ENCODE measurements at regions not wholly inside any gene's neighbourhood (a gene's known extent, or its start where the extent isn't known, plus 50 kb on each side); places are given as distances from the start of the nearest gene placed in this dataset.
A peak's percentile ranks its signal among the peaks of the same experiment; 100 is the strongest.

- CTCF ChIA-PET: interaction anchor here (0.7 to 1.0 kb wide), 2 partner anchors 13 to 71 kb away, joined by 3 to 4 read pairs; no protein-coding TSS in a partner anchor
- no peak for FAIRE-seq
- POLR2A ChIA-PET: no interaction called here
Measured at GRCh38 chr2:45224993-45225380, 215.7 kb upstream of the SIX2 start.

DNA sequence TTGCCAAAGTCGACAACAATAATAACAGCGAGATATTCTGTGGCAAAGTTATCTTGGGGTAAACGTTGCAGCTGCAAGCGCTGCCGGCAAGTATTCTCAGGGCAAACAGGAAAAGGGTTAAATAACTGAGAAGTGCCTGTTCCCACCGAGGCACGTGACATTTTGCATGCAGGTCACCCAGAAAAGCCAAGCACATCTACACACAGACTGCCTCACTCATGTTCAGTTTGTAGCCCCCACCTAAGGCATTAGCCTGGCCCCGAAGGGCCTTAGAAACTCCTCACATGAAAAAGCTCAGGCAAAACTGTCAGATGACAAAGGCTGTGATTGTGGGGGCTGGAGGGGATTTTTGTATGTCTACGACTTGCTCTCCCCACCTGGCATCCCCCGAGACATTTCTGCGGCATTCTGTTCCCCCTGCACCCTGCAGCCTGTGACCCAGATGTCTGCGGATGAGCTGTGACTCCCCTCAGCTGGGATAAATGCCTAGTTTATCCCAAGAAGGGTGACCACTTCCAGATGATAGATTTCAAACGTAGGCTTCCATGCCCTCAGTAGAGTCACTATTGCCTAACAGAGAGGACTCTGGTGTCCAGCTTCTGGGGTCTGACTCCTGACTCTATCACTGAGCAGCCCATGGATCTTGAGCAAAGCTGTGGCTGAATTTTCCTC is 215.2 kb upstream of the SIX2 start:
- no peaks in the 10 kb centered on the region for H3K9me3 ChIP-seq
- CTCF ChIA-PET: interaction anchor here (0.7 to 1.0 kb wide), 2 partner anchors 13 to 71 kb away, joined by 3 to 4 read pairs; no protein-coding TSS in a partner anchor
- no peak overlapping the region for H3K27ac ChIP-seq
- POLR2A ChIA-PET: no interaction called here
- WGBS (ENCODE audit: missing lambda C conversion rate): 48% methylated on average over 13 of the region's 13 CpGs
- DNase-seq (ENCODE audit: low read depth in 1 of 2, low spot score in 1 of 2) (no peak), FAIRE-seq (no peak), ATAC-seq (peak in 1 of 2 experiments; percentile 17; a peak in 1 of 6 replicates)
- TF ChIP-seq POLR2A (IDR thresholded peaks at IDR 0.05; ENCODE audit: low read length) (no peak), SREBF2 (IDR thresholded peaks at IDR 0.05) (no peak), ZSCAN20 (CRISPR knock-in tag; IDR thresholded peaks at IDR 0.05) (no peak), BHLHE40 (IDR thresholded peaks at IDR 0.05; ENCODE audit: low read depth, low read length) (no peak)
- H3K4me3 ChIP-seq: no peak overlapping the region
- H3K4me1 ChIP-seq: no peaks in the 10 kb centered on the region
- H3K4me2 ChIP-seq: no peak overlapping the region

More at GRCh38 chr2:45224993-45225380, 215.7 kb upstream of the SIX2 start:
- Histone ChIP-seq H3K27ac (no peak overlapping the region), H3K4me2 (no peak overlapping the region), H3K4me3 (no peak overlapping the region), H3K4me1 (no peaks in the 10 kb centered on the region), H3K9me3 (no peaks in the 10 kb centered on the region)
- TF ChIP-seq RNF2 (IDR thresholded peaks at IDR 0.05; ENCODE audit: borderline replicate concordance, low read depth) (no peak), RAD21 (conservative IDR thresholded peaks at IDR 0.05 in 1 of 2, IDR thresholded peaks at IDR 0.05 in 1 of 2) (no peak), HEYL (CRISPR knock-in tag; IDR thresholded peaks at IDR 0.05) (no peak), ZSCAN20 (CRISPR knock-in tag; IDR thresholded peaks at IDR 0.05) (no peak), HDAC2 (IDR thresholded peaks at IDR 0.05) (no peak), PHF8 (IDR thresholded peaks at IDR 0.05; ENCODE audit: borderline replicate concordance, low read depth) (no peak), ATOH8 (CRISPR knock-in tag; IDR thresholded peaks at IDR 0.05; ENCODE audit: low read depth) (no peak), MAFK (IDR thresholded peaks at IDR 0.05; ENCODE audit: partially characterized antibody) (no peak), NR3C1 (IDR thresholded peaks at IDR 0.05) (no peak), HES2 (IDR thresholded peaks at IDR 0.05) (no peak), FOXS1 (CRISPR knock-in tag; IDR thresholded peaks at IDR 0.05) (no peak), FOSL2 (IDR thresholded peaks at IDR 0.05) (no peak), FOSL2 (CRISPR knock-in tag; IDR thresholded peaks at IDR 0.05) (no peak), CBX2 (IDR thresholded peaks at IDR 0.05; ENCODE audit: borderline replicate concordance, low read depth) (no peak), JUNB (IDR thresholded peaks at IDR 0.05) (no peak), SREBF2 (IDR thresholded peaks at IDR 0.05) (no peak), NFE2L2 (conservative IDR thresholded peaks at IDR 0.05; ENCODE audit: low read length) (no peak), CEBPB (IDR thresholded peaks at IDR 0.05) (no peak), ZFP36 (IDR thresholded peaks at IDR 0.05; ENCODE audit: borderline replicate concordance, partially characterized antibody) (no peak), HOXB13 (CRISPR knock-in tag; IDR thresholded peaks at IDR 0.05; ENCODE audit: low read depth) (no peak)
- TF ChIP-seq, protein P1, sequence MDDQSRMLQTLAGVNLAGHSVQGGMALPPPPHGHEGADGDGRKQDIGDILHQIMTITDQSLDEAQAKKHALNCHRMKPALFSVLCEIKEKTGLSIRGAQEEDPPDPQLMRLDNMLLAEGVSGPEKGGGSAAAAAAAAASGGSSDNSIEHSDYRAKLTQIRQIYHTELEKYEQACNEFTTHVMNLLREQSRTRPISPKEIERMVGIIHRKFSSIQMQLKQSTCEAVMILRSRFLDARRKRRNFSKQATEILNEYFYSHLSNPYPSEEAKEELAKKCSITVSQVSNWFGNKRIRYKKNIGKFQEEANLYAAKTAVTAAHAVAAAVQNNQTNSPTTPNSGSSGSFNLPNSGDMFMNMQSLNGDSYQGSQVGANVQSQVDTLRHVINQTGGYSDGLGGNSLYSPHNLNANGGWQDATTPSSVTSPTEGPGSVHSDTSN (IDR thresholded peaks at IDR 0.05): no peak
- ATAC-seq (no peak), DNase-seq (ENCODE audit: low read depth in 1 of 2, low spot score in 1 of 2) (no peak)
- 47% methylated on average over 4 of the region's 4 CpGs for WGBS (ENCODE audit: missing lambda C conversion rate)

DNA sequence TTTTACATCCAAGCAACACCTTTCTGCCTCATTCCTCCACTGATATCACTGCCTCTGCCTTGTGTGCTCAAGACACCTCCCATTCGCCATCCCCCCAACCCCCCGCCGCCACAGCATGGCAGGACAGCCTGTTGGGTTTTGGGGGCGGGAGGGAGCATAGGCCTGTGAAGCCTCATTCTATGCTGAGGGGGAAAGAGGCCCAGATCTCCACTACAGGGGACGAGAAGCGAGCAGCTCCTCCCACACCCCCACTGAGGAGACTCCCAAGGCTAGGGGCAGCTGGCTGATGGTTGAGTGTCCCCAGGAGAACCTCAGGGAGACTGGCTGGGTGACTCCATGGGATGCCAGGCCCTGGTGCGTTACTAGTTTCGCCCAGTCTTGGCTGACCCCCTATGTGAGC is 214.3 kb upstream of the SIX2 start:
- Histone ChIP-seq H3K4me2 (no peak overlapping the region), H3K9me3 (no peaks in the 10 kb centered on the region), H3K27ac (no peak overlapping the region), H3K4me3 (no peak overlapping the region), H3K4me1 (no peaks in the 10 kb centered on the region)
- DNase-seq (ENCODE audit: low read depth in 1 of 2, low spot score in 1 of 2) (no peak), FAIRE-seq (no peak), ATAC-seq (no peak)
- 66% methylated on average over 8 of the region's 8 CpGs for WGBS (ENCODE audit: missing lambda C conversion rate)
- POLR2A ChIA-PET: no interaction called here
- CTCF ChIA-PET: interaction anchor here (1.0 kb wide), 1 partner anchor 18 kb away, joined by 3 read pairs; no protein-coding TSS in a partner anchor
- TF ChIP-seq EP300 (IDR thresholded peaks at IDR 0.05) (no peak), ELK1 (IDR thresholded peaks at IDR 0.05; ENCODE audit: low read depth, low read length) (no peak), EHMT2 (IDR thresholded peaks at IDR 0.05; ENCODE audit: low read depth) (no peak), ZSCAN20 (CRISPR knock-in tag; IDR thresholded peaks at IDR 0.05) (no peak), BHLHE40 (IDR thresholded peaks at IDR 0.05; ENCODE audit: low read depth, low read length) (no peak), JUNB (IDR thresholded peaks at IDR 0.05) (no peak), FOXS1 (CRISPR knock-in tag; IDR thresholded peaks at IDR 0.05) (no peak), CTCF (IDR thresholded peaks at IDR 0.05) (no peak), KDM1A (IDR thresholded peaks at IDR 0.05; ENCODE audit: low read depth) (no peak)
- TF ChIP-seq, protein P2, sequence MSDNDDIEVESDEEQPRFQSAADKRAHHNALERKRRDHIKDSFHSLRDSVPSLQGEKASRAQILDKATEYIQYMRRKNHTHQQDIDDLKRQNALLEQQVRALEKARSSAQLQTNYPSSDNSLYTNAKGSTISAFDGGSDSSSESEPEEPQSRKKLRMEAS (IDR thresholded peaks at IDR 0.05): no peak
- TF ChIP-seq, protein P3, sequence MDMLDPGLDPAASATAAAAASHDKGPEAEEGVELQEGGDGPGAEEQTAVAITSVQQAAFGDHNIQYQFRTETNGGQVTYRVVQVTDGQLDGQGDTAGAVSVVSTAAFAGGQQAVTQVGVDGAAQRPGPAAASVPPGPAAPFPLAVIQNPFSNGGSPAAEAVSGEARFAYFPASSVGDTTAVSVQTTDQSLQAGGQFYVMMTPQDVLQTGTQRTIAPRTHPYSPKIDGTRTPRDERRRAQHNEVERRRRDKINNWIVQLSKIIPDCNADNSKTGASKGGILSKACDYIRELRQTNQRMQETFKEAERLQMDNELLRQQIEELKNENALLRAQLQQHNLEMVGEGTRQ (IDR thresholded peaks at IDR 0.05): no peak

Measured in A549 (cell line).